OCI-LY7 (cell line): ENCODE measurements at regions not wholly inside any gene's neighbourhood (a gene's known extent, or its start where the extent isn't known, plus 50 kb on each side); places are given as distances from the start of the nearest gene placed in this dataset.

Experiments used
- BruUV-seq: library from RNA; stranded (reverse); fragments of 400-500 nt; replicated peaks from 2 replicates; lab custom pipeline; 2021; lab: Mats Ljungman, UMichigan
- CTCF ChIA-PET: fragments of 300-600 bp; sonication (Branson Sonifier 250); formaldehyde crosslinking; loops from one replicate; lab custom pipeline; 2022; ENCODE audit warnings: antibody characterized with exemption; ENCODE audit not compliant: unreplicated experiment; lab: Charles Lee
- POLR2A ChIA-PET: fragments of 300-600 bp; sonication (Branson Sonifier 250); formaldehyde crosslinking; loops from one replicate; lab custom pipeline; 2022; ENCODE audit warnings: antibody characterized with exemption; lab: Charles Lee
- DNase-seq: peaks from one replicate; pipeline ENCODE4 v3.0.0-alpha.2; 2015; ENCODE audit warnings: low spot score
- H2AFZ ChIP-seq: fragments of 200-600 bp; sonication (generic), shearing (Covaris generic); 2 replicates; pipeline ENCODE4 v1.6.1; 2014; ENCODE audit warnings: mild to moderate bottlenecking, antibody characterized with exemption, low read length, moderate library complexity
- H3K27ac ChIP-seq: fragments of 200-600 bp; sonication (generic); 2 replicates; pipeline ENCODE4 v1.5.1; 2014; ENCODE audit warnings: mixed run types, low read depth, mild to moderate bottlenecking, moderate library complexity, low read length, inconsistent platforms; ENCODE audit not compliant: poor library complexity, severe bottlenecking
- H3K36me3 ChIP-seq: fragments of 200-600 bp; sonication (generic); 2 replicates; pipeline ENCODE4 v1.6.1; 2014; ENCODE audit warnings: mild to moderate bottlenecking, antibody characterized with exemption, low read length, moderate library complexity, mixed read lengths; ENCODE audit not compliant: insufficient read depth
- H3K4me1 ChIP-seq: fragments of 200-600 bp; sonication (generic); 2 replicates; pipeline ENCODE4 v1.5.1; 2014; ENCODE audit warnings: mild to moderate bottlenecking, low read length; ENCODE audit not compliant: insufficient read depth, poor library complexity, severe bottlenecking
- H3K4me2 ChIP-seq: fragments of 200-600 bp; sonication (generic); 2 replicates; pipeline ENCODE4 v1.6.1; 2014; ENCODE audit warnings: mild to moderate bottlenecking, low read length
- H3K4me3 ChIP-seq: fragments of 200-600 bp; sonication (generic); 2 replicates; pipeline ENCODE4 v1.5.1; 2014; ENCODE audit warnings: mild to moderate bottlenecking, low read depth, low read length; ENCODE audit not compliant: poor library complexity, severe bottlenecking
- H3K79me2 ChIP-seq: fragments of 200-600 bp; sonication (generic); 2 replicates; pipeline ENCODE4 v1.6.1; 2016; ENCODE audit warnings: low read depth, mild to moderate bottlenecking, low read length, moderate library complexity, mixed read lengths; ENCODE audit not compliant: insufficient read depth
- H3K9me2 ChIP-seq: fragments of 200-600 bp; sonication (generic); 2 replicates; pipeline ENCODE4 v1.6.1; 2016; ENCODE audit warnings: mild to moderate bottlenecking, low read length, mixed read lengths; ENCODE audit not compliant: insufficient read depth
- H3K9me3 ChIP-seq: fragments of 200-600 bp; sonication (generic); 2 replicates; pipeline ENCODE4 v1.6.1; 2014; ENCODE audit warnings: mild to moderate bottlenecking, mixed run types, low read length, mixed read lengths
- H4K20me1 ChIP-seq: fragments of 200-600 bp; sonication (generic); 2 replicates; pipeline ENCODE4 v1.6.1; 2014; ENCODE audit warnings: mild to moderate bottlenecking, antibody characterized with exemption, low read length, moderate library complexity, mixed read lengths; ENCODE audit not compliant: insufficient read depth
- EZH2phosphoT487 ChIP-seq: fragments of 200-600 bp; sonication (generic); IDR thresholded peaks from 2 replicates; pipeline ENCODE4 v1.6.1; 2018; ENCODE audit warnings: low read depth, borderline replicate concordance, mild to moderate bottlenecking, mixed run types, antibody characterized with exemption, low read length, moderate library complexity, mixed read lengths
- intact Hi-C: fragments of 100-400 bp; cut with micrococcal nuclease; formaldehyde crosslinking; loops from one replicate; pipeline ENCODE4 v1.10.0; 2022; ENCODE audit not compliant: unreplicated experiment
- TF ChIP-seq, protein P1 (sequence below): fragments of 200-600 bp; sonication (generic); conservative IDR thresholded peaks from 2 replicates; pipeline ENCODE4 v1.5.1; 2014; ENCODE audit warnings: mild to moderate bottlenecking, antibody characterized with exemption, low read length, moderate library complexity, mixed read lengths

DNA sequence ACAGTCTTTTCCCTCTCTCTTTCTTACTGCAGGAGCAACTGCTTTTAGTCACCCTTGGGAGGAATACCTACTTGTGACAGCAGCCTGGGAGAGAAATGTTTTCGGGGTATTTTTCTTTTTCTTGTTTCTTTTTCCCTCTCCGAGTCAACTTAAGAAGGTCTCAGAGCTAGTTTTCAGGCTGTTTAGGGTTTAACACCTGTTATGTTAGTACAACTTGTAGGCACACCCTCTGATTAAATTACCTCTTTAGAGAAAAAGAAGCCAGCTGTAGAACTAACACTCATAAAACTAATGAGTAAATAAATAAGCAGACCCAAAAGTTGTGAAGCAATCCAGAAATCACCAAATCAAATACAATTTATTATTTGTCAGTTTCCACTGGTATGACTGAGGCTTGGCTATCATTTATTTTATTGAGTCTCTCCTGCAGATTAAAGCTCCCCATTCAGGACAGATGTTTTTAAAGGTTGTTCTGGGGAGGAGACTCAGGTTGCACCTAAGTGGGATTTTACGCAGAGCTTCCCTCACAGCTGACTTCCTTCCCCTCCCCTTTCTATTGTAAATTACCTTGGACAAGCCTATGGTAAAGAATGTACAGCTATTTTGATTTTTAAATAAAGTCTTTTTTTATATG, 112.5 kb downstream of the FOXB1 start:
- POLR2A ChIA-PET = interaction anchor here (0.5 to 0.7 kb wide), 2 partner anchors 45 to 53 kb away, joined by 4 read pairs; no protein-coding TSS in a partner anchor
- Histone ChIP-seq H3K4me3 (no peak overlapping the region), H4K20me1 (no peaks in the 10 kb centered on the region), H3K4me1 (no peaks in the 10 kb centered on the region), H3K4me2 (no peak overlapping the region), H3K9me3 (no peaks in the 10 kb centered on the region), H3K36me3 (no peaks in the 10 kb centered on the region), H3K9me2 (no peaks in the 10 kb centered on the region), H3K79me2 (no peaks in the 10 kb centered on the region), H2AFZ (no peak overlapping the region), H3K27ac (no peak overlapping the region)
- no TSS peak for BruUV-seq
- CTCF ChIA-PET = no interaction called here
- no peak for TF ChIP-seq EZH2phosphoT487
- TF ChIP-seq, protein P1, sequence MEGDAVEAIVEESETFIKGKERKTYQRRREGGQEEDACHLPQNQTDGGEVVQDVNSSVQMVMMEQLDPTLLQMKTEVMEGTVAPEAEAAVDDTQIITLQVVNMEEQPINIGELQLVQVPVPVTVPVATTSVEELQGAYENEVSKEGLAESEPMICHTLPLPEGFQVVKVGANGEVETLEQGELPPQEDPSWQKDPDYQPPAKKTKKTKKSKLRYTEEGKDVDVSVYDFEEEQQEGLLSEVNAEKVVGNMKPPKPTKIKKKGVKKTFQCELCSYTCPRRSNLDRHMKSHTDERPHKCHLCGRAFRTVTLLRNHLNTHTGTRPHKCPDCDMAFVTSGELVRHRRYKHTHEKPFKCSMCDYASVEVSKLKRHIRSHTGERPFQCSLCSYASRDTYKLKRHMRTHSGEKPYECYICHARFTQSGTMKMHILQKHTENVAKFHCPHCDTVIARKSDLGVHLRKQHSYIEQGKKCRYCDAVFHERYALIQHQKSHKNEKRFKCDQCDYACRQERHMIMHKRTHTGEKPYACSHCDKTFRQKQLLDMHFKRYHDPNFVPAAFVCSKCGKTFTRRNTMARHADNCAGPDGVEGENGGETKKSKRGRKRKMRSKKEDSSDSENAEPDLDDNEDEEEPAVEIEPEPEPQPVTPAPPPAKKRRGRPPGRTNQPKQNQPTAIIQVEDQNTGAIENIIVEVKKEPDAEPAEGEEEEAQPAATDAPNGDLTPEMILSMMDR = no peak
- no peak for DNase-seq
- intact Hi-C loops = no loop called here

DNA sequence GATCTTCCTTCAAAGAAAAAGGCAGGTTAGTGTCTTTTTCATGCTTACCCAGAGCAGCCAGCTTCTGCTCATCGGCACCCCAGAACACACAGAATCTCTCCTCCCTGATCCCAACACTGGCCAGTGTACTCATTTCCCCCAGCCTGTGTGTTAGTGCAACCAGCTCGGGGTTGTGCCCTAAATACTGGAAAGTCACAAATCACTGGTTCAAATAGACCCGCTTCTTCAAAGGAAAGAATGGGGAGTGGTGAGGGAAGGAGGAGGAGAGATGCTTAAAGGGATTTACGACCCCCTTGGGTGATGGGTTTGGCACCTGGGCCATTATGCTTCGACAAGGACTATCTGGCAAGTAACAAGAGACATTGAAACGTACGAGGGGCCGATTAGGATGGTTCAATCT, 114.0 kb downstream of the FOXB1 start:
- H3K27ac ChIP-seq = no peak overlapping the region
- H3K9me3 ChIP-seq = no peaks in the 10 kb centered on the region
- H2AFZ ChIP-seq = no peak overlapping the region
- ChIA-PET CTCF (no interaction called here), POLR2A (no interaction called here)
- H3K9me2 ChIP-seq = no peaks in the 10 kb centered on the region
- no TSS peak for BruUV-seq
- H3K4me2 ChIP-seq = no peak overlapping the region
- TF ChIP-seq, protein P1 = no peak
- no peak for TF ChIP-seq EZH2phosphoT487
- no peak for DNase-seq
- no peaks in the 10 kb centered on the region for H4K20me1 ChIP-seq
- no peaks in the 10 kb centered on the region for H3K36me3 ChIP-seq
- no peak overlapping the region for H3K4me3 ChIP-seq
- no peaks in the 10 kb centered on the region for H3K79me2 ChIP-seq
- no peaks in the 10 kb centered on the region for H3K4me1 ChIP-seq
- intact Hi-C loops = no loop called here

DNA sequence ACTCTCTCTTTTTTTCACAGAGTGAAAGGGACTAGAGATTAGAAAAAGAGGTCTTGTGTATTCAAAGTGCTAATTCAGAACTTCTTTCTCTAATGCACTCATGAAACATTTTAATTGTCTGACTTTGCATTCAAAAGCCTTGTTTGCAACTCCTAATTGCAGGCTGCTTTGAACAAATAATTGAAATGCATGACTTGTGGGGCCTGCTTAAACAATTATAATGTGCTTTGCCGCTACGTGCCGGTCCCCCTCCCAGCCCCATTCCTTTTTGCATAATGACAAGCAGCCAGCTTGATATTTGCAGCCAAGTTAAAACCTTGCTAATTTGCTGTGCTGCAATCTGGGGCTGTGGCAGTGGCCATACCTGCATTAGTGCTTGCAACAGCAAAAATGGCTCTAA, 114.5 kb downstream of the FOXB1 start:
- BruUV-seq = no TSS peak
- POLR2A ChIA-PET = no interaction called here

More for the DNA sequence above, 114.5 kb downstream of the FOXB1 start:
- Histone ChIP-seq H3K4me2 (no peak overlapping the region), H3K79me2 (no peaks in the 10 kb centered on the region), H2AFZ (no peak overlapping the region), H3K4me1 (no peaks in the 10 kb centered on the region), H3K27ac (no peak overlapping the region), H3K9me2 (no peaks in the 10 kb centered on the region), H4K20me1 (no peaks in the 10 kb centered on the region), H3K4me3 (no peak overlapping the region), H3K36me3 (no peaks in the 10 kb centered on the region), H3K9me3 (no peaks in the 10 kb centered on the region)
- CTCF ChIA-PET = no interaction called here
- intact Hi-C loops = no loop called here
- TF ChIP-seq, protein P1 = no peak
- no peak for TF ChIP-seq EZH2phosphoT487
- no peak for DNase-seq
